Midbrain (tissue), 1 donor: ENCODE measurements at regions not wholly inside any gene's neighbourhood (a gene's known extent, or its start where the extent isn't known, plus 50 kb on each side); places are given as distances from the start of the nearest gene placed in this dataset.

Source experiments
- DNase-seq: peaks from one replicate; lab custom pipeline; 2025; lab: John Stamatoyannopoulos, UW

GRCh38 chr1:110816945-110817344 lies 56.0 kb upstream of the CD53 start:
- no peak for DNase-seq

GRCh38 chr1:110811529-110811928 lies 61.4 kb upstream of the CD53 start:
- no peak for DNase-seq

GRCh38 chr1:110800079-110800478 lies 72.9 kb upstream of the CD53 start:
- DNase-seq, result no peak

GRCh38 chr1:110798691-110799256 lies 74.2 kb upstream of the CD53 start:
- no peak for DNase-seq

- no peak for DNase-seq
These were observed 84.3 kb upstream of the CD53 start for GRCh38 chr1:110788673-110789072.

GRCh38 chr1:110787328-110788071 lies 85.4 kb upstream of the CD53 start:
- no peak for DNase-seq

- no peak for DNase-seq
These were observed 86.1 kb upstream of the CD53 start for GRCh38 chr1:110786802-110787327.

- DNase-seq, result no peak
These were observed 87.3 kb upstream of the CD53 start for GRCh38 chr1:110785612-110786011.

- no peak for DNase-seq
These were observed 87.9 kb upstream of the CD53 start for GRCh38 chr1:110785055-110785454.

GRCh38 chr1:110783292-110783918 lies 89.5 kb upstream of the CD53 start:
- DNase-seq, result peak; percentile 43

GRCh38 chr1:110781525-110781924 lies 91.4 kb upstream of the CD53 start:
- DNase-seq, result no peak

GRCh38 chr1:110780600-110781484 lies 92.1 kb upstream of the CD53 start:
- DNase-seq, result peak; percentile 81

GRCh38 chr1:110779636-110780035 lies 93.3 kb upstream of the CD53 start:
- DNase-seq, result no peak

GRCh38 chr1:110778821-110779220 lies 94.1 kb upstream of the CD53 start:
- DNase-seq, result no peak

GRCh38 chr1:110777228-110777627 lies 95.7 kb upstream of the CD53 start:
- no peak for DNase-seq

GRCh38 chr1:110774398-110774797 lies 98.5 kb upstream of the CD53 start:
- DNase-seq, result no peak

- no peak for DNase-seq
These were observed 99.1 kb upstream of the KCNA3 start for GRCh38 chr1:110773813-110774212.

- no peak for DNase-seq
These were observed 96.7 kb upstream of the KCNA3 start for GRCh38 chr1:110771245-110772022.

- DNase-seq, result no peak
These were observed 96.1 kb upstream of the KCNA3 start for GRCh38 chr1:110770832-110771231.

GRCh38 chr1:110768605-110769004 lies 93.9 kb upstream of the KCNA3 start:
- DNase-seq, result no peak

GRCh38 chr1:110766336-110766647 lies 91.6 kb upstream of the KCNA3 start:
- DNase-seq, result no peak
